ENCODE measurements at regions not wholly inside any gene's neighbourhood (a gene's known extent, or its start where the extent isn't known, plus 50 kb on each side); places are given as distances from the start of the nearest gene placed in this dataset.
"Not testable (repeated sequence)": the region's sequence is repeated elsewhere in the genome, so short reads cannot be mapped to it uniquely, and the experiment has no call there.

GRCh38 chr3:150275941-150276340 lies 132.2 kb upstream of the TSC22D2 start:
- Mint-ChIP-seq H3K27me3 (ENCODE audit: low read depth) (peaks cover 25% of the 10 kb centered on the region), H3K4me1 (ENCODE audit: low read depth) (no peaks in the 10 kb centered on the region), H3K36me3 (ENCODE audit: insufficient read depth) (no peaks in the 10 kb centered on the region), H3K4me3 (no peak overlapping the region), H3K9me3 (no peaks in the 10 kb centered on the region)
- ATAC-seq (no peak), DNase-seq (no peak)

GRCh38 chr3:150274372-150274771 lies 133.7 kb upstream of the TSC22D2 start:
- Mint-ChIP-seq H3K9me3 (no peaks in the 10 kb centered on the region), H3K36me3 (ENCODE audit: insufficient read depth) (no peaks in the 10 kb centered on the region), H3K27me3 (ENCODE audit: low read depth) (peaks cover 24% of the 10 kb centered on the region), H3K4me1 (ENCODE audit: low read depth) (no peaks in the 10 kb centered on the region), H3K4me3 (no peak overlapping the region)
- no peak for DNase-seq
- ATAC-seq = no peak

DNA sequence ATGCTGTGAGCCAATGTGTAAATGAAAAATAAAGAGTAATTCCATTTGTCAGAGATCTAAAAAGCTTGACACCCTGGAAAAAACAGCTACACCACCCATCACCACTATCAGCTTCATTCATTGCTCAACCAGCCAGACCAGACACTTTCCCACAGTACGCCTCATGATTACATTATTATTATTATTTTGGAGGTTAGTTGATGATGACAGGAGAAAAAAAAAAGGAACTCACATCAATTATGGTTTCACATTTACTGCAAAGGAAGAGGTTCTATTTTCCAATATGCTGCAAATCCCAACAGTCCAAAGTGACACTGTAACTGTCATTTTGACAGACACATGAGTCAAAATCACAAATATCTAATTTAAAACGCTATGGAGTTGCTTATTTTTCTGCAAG lies 134.7 kb upstream of the TSC22D2 start:
- Mint-ChIP-seq H3K36me3 (ENCODE audit: insufficient read depth) (no peaks in the 10 kb centered on the region), H3K27me3 (ENCODE audit: low read depth) (peaks cover 24% of the 10 kb centered on the region), H3K9me3 (no peaks in the 10 kb centered on the region), H3K4me3 (no peak overlapping the region), H3K4me1 (ENCODE audit: low read depth) (no peaks in the 10 kb centered on the region)
- ATAC-seq = no peak
- DNase-seq = no peak

DNA sequence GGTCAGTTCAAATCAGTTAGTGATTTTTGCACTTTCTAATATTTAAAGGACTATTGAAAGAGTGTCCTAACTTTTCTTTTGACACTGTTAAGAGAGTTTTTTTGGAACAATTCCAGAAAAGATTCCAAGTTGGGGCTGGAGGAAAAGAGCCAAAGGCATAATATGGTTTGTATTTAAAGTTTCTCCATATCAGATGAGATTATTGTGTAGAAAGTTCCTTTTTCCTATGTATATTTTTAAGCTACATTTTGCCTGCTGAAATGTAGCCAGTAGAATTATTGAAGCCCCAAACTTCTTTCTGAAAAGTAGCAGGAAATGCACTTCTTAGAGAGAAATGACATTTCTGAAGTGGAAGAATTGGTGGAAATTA lies 136.5 kb upstream of the TSC22D2 start:
- Mint-ChIP-seq H3K9me3 (no peaks in the 10 kb centered on the region), H3K4me1 (ENCODE audit: low read depth) (no peaks in the 10 kb centered on the region), H3K36me3 (ENCODE audit: insufficient read depth) (no peaks in the 10 kb centered on the region), H3K27me3 (ENCODE audit: low read depth) (peaks cover 16% of the 10 kb centered on the region), H3K4me3 (no peak overlapping the region)
- ATAC-seq (no peak), DNase-seq (no peak)

GRCh38 chr3:150270883-150271590 lies 137.1 kb upstream of the TSC22D2 start:
- Mint-ChIP-seq H3K4me1 (ENCODE audit: low read depth) (no peaks in the 10 kb centered on the region), H3K36me3 (ENCODE audit: insufficient read depth) (no peaks in the 10 kb centered on the region), H3K9me3 (no peaks in the 10 kb centered on the region), H3K27me3 (ENCODE audit: low read depth) (peaks cover 18% of the 10 kb centered on the region), H3K4me3 (no peak overlapping the region)
- ATAC-seq (no peak), DNase-seq (no peak)

GRCh38 chr3:150270444-150270843 lies 137.7 kb upstream of the TSC22D2 start:
- not testable (repeated sequence) for ATAC-seq; H3K4me3 Mint-ChIP-seq; DNase-seq; H3K4me1 Mint-ChIP-seq (ENCODE audit: low read depth); H3K36me3 Mint-ChIP-seq (ENCODE audit: insufficient read depth); H3K9me3 Mint-ChIP-seq
- peaks cover 18% of the 10 kb centered on the region for H3K27me3 Mint-ChIP-seq (ENCODE audit: low read depth)

GRCh38 chr3:150269526-150269925 lies 138.6 kb upstream of the TSC22D2 start:
- no peaks in the 10 kb centered on the region for H3K36me3 Mint-ChIP-seq (ENCODE audit: insufficient read depth)
- ATAC-seq (no peak), DNase-seq (no peak)
- H3K4me3 Mint-ChIP-seq = no peak overlapping the region
- H3K9me3 Mint-ChIP-seq = no peaks in the 10 kb centered on the region
- no peaks in the 10 kb centered on the region for H3K4me1 Mint-ChIP-seq (ENCODE audit: low read depth)
- H3K27me3 Mint-ChIP-seq (ENCODE audit: low read depth) = peaks cover 18% of the 10 kb centered on the region

DNA sequence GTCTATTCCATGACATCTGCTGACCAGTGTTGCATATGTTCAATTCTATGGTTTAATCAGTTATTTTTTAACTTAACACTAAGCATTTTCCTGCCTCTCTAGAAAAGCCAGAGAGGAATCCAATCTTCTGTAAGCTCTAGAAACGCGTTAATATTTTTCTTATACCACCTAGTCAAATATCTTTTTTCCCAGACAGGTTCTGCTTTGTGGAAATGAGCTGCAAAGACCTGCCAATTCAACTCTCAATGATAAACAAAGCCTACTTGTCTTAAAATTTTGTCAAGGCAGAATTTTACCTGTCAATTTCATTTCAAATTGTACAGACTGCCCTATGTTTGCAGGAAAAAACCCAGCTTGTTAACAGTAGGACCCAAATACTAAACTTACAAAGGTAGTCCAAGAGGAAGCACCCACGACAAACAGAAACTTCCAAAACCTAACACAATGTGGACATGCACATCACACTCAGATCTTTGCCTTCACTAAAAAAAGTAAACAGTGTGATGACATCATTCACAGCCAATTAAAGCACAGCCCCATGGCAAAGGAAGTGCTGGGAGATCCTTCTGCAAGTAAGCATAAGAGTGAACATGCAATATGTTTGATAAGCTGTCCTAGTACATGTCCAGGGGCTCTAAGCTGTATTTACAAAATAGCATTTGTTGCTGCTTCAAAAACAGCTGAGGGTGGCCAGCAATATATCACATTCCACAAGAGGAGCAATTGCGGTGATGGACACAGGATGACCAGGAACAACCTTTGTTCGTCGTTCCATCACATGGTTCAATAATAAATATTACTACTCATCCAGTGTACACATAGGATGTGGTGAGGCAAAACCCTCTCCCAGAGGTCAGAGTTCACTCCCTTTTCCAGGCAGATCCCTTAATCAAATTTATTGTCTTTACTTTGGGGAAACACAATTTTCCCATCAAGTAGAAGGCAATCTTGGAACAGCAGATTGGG lies 139.4 kb upstream of the TSC22D2 start:
- H3K9me3 Mint-ChIP-seq = no peaks in the 10 kb centered on the region
- H3K27me3 Mint-ChIP-seq (ENCODE audit: low read depth) = peaks cover 17% of the 10 kb centered on the region
- H3K4me1 Mint-ChIP-seq (ENCODE audit: low read depth) = no peaks in the 10 kb centered on the region
- DNase-seq (no peak), ATAC-seq (no peak)
- H3K4me3 Mint-ChIP-seq = no peak overlapping the region
- no peaks in the 10 kb centered on the region for H3K36me3 Mint-ChIP-seq (ENCODE audit: insufficient read depth)

GRCh38 chr3:150267288-150267687 lies 140.8 kb upstream of the TSC22D2 start:
- Mint-ChIP-seq H3K4me3 (no peak overlapping the region), H3K4me1 (ENCODE audit: low read depth) (no peaks in the 10 kb centered on the region)

DNA sequence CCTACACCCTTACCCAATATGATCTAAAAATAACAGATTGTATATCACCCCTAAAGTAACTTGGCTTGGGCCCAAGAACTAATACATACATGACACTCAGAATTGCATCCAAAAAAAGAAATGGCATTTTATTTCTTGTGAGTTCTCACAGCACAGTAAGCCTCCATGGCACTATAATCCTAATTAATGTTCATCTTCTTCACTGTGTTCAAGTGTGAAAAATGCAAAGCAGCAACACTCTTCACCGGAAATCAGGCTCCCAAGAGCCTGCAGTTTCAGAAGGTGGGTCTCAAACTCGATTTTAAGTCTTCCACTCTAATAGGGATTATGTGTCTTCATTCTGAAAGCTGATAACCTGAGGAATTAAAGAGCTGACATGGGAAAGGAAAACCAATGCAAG lies 142.8 kb upstream of the TSC22D2 start:
- no peaks in the 10 kb centered on the region for H3K36me3 Mint-ChIP-seq (ENCODE audit: insufficient read depth)
- H3K4me3 Mint-ChIP-seq = no peak overlapping the region
- H3K4me1 Mint-ChIP-seq (ENCODE audit: low read depth) = no peaks in the 10 kb centered on the region
- peaks cover 6% of the 10 kb centered on the region for H3K27me3 Mint-ChIP-seq (ENCODE audit: low read depth)
- ATAC-seq = no peak
- DNase-seq = no peak
- no peaks in the 10 kb centered on the region for H3K9me3 Mint-ChIP-seq

More at GRCh38 chr3:150267288-150267687, 140.8 kb upstream of the TSC22D2 start:
- H3K36me3 Mint-ChIP-seq (ENCODE audit: insufficient read depth) = no peaks in the 10 kb centered on the region
- H3K9me3 Mint-ChIP-seq = no peaks in the 10 kb centered on the region
- ATAC-seq = no peak
- peaks cover 12% of the 10 kb centered on the region for H3K27me3 Mint-ChIP-seq (ENCODE audit: low read depth)
- no peak for DNase-seq

DNA sequence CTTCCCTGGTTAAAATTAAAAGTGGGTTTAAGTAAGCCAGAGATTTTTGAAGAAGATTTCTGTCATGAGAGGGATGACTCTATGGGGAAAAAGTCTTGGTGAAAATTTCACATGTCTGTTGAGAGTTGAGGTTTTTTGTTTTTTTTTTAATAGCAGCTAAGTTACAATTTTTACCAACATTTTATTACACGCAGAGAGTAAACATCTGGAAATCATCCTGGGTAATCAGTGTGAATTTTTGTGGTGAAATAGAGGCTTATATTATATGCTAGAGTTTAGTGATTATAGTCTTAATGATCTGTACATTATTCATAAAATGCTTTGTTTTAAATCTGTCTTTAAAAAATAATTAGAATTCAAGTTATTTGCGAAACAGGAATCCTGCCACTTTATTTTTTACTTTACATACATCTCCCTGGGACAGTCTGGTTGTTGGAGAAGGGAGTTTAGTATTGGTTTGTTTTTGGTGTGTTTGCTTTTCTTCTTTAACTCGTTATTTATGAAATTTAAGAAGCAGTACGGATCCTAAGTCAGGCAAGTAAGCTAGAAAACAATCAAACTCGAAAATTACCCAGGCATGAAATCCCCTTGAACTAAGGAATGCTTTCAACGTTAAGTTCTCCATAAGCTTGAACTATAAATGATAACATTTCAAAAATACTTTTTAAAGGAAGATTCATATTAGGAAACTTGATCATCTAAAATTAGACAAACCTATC lies 143.4 kb upstream of the TSC22D2 start:
- no peaks in the 10 kb centered on the region for H3K9me3 Mint-ChIP-seq
- H3K36me3 Mint-ChIP-seq (ENCODE audit: insufficient read depth) = no peaks in the 10 kb centered on the region
- no peak overlapping the region for H3K4me3 Mint-ChIP-seq
- no peak for ATAC-seq
- DNase-seq = no peak
- H3K27me3 Mint-ChIP-seq (ENCODE audit: low read depth) = peaks cover 6% of the 10 kb centered on the region
- no peaks in the 10 kb centered on the region for H3K4me1 Mint-ChIP-seq (ENCODE audit: low read depth)

DNA sequence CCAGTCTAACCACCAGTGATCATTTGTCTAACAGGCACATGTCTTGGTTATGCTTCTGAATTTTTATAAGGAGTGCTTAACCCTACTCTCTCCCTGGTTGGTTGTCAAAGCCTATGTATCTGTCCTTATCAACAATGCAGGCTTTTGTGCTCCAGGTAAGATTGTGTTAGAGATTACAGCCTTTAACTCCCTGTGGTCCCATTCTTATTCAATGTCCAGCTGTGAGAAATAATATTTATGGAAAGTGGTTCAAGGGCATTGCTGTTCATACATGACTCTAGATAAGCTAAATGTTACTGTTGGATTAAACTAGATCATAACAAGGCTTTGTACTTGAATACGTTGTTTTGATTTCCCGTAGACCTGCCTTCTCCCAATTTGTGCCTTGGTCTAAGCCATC lies 146.1 kb upstream of the TSC22D2 start:
- DNase-seq (no peak), ATAC-seq (no peak)
- no peaks in the 10 kb centered on the region for H3K36me3 Mint-ChIP-seq (ENCODE audit: insufficient read depth)
- no peaks in the 10 kb centered on the region for H3K9me3 Mint-ChIP-seq
- no peaks in the 10 kb centered on the region for H3K4me1 Mint-ChIP-seq (ENCODE audit: low read depth)
- peaks cover 2% of the 10 kb centered on the region for H3K27me3 Mint-ChIP-seq (ENCODE audit: low read depth)
- no peak overlapping the region for H3K4me3 Mint-ChIP-seq

DNA sequence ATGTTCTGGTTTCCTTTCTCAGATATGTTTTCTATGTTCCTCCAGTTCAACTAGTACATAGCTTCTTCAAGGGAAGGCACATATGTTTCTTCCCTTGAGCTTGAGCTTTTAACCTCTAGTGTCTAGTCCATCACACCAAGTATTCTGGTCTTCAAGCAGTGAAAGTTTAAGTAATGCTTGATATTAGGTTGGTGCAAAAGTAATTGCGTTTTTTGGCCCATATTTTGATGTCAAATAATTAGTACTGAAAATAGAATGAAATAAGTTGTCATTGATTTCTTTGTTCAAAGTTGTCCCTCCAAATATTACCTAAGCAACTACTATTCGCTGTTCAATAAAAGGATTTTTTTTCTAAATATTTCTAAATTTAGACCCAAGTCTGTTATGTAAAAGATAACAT lies 146.7 kb upstream of the TSC22D2 start:
- H3K27me3 Mint-ChIP-seq (ENCODE audit: low read depth) = no peaks in the 10 kb centered on the region
- no peak for ATAC-seq
- no peak overlapping the region for H3K4me3 Mint-ChIP-seq
- H3K9me3 Mint-ChIP-seq = no peaks in the 10 kb centered on the region
- H3K4me1 Mint-ChIP-seq (ENCODE audit: low read depth) = no peaks in the 10 kb centered on the region
- no peaks in the 10 kb centered on the region for H3K36me3 Mint-ChIP-seq (ENCODE audit: insufficient read depth)
- no peak for DNase-seq

DNA sequence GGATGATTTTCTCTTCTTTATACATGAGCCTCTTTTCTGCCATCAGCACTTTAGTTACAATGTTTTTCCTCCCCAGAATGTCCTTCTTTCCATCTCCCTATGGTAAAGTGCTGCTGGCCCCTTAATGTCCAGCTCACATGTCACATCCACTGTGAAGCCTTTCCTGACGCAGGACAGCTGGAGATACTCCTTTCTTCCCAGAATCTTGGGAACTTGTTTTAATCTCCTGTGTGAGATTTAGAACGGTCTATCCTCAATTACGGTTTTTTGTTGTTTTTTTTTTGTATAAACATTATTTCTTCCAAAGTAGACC lies 147.7 kb upstream of the TSC22D2 start:
- Mint-ChIP-seq H3K4me3 (no peak overlapping the region), H3K27me3 (ENCODE audit: low read depth) (no peaks in the 10 kb centered on the region), H3K36me3 (ENCODE audit: insufficient read depth) (no peaks in the 10 kb centered on the region), H3K9me3 (no peaks in the 10 kb centered on the region), H3K4me1 (ENCODE audit: low read depth) (no peaks in the 10 kb centered on the region)
- no peak for DNase-seq
- no peak for ATAC-seq
